ENCODE measurements at regions not wholly inside any gene's neighbourhood (a gene's known extent, or its start where the extent isn't known, plus 50 kb on each side); places are given as distances from the start of the nearest gene placed in this dataset.

DNA sequence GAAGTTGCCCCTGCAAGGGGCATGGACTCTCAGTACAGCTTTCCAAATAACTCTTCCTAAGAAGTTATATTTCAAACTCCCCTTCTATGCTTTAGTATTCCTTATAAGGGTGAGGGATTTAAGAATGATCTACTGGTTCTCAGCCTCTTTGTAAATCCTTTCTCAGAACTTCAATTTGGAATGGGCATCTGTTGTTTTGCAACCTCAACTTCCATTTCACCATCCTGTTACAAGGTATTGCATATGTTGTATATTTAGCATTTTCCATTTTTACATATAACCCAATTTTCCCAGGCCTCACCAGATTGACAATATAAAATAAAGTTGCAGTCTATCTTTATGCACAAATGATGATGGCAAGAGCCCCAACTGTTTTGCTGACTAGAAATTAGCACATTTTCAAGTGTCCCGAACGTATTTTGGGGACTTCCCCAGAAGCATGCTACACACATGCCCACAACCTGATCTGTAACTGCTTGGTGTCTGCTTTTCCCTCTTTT is 154.9 kb upstream of the CARMIL1 start:
- 68 to 93% (median 85%) methylated on average over 2 of the region's 2 CpGs for WGBS, 5 donors
- intact Hi-C loops (cut with DNase I; ENCODE audit: low total_unique reads): no loop called here
- no peak for DNase-seq
- H3K36me3 ChIP-seq: peaks cover 0 to 14% (median 8%) of the 10 kb centered on the region in 4 donors
- H3K27ac ChIP-seq: no peak overlapping the region
- H3K4me1 ChIP-seq: peaks cover 0 to 25% (median 6%) of the 10 kb centered on the region in 4 donors
- no peaks in the 10 kb centered on the region for H3K9me3 ChIP-seq
- no peaks in the 10 kb centered on the region for H3K27me3 ChIP-seq
- TF ChIP-seq POLR2AphosphoS5 (IDR thresholded peaks at IDR 0.05): no peak
- no peak for TF ChIP-seq POLR2A (IDR thresholded peaks at IDR 0.05)
- no peak for TF ChIP-seq CTCF (IDR thresholded peaks at IDR 0.05)
- TF ChIP-seq EP300 (IDR thresholded peaks at IDR 0.05): no peak
- no peak overlapping the region for H3K4me3 ChIP-seq

GRCh38 chr6:25125736-25126135 is 153.4 kb upstream of the CARMIL1 start:
- Histone ChIP-seq H3K4me1 (peaks cover 0 to 28% (median 8%) of the 10 kb centered on the region in 4 donors), H3K9me3 (no peaks in the 10 kb centered on the region), H3K27me3 (no peaks in the 10 kb centered on the region), H3K36me3 (peaks cover 0 to 14% (median 8%) of the 10 kb centered on the region in 4 donors), H3K4me3 (no peak overlapping the region), H3K27ac (no peak overlapping the region)
- TF ChIP-seq CTCF (IDR thresholded peaks at IDR 0.05): no peak
- TF ChIP-seq EP300 (IDR thresholded peaks at IDR 0.05): no peak
- no peak for TF ChIP-seq POLR2A (IDR thresholded peaks at IDR 0.05)
- no peak for TF ChIP-seq POLR2AphosphoS5 (IDR thresholded peaks at IDR 0.05)
- DNase-seq: no peak
- intact Hi-C loops (cut with DNase I; ENCODE audit: low total_unique reads): no loop called here
- WGBS, 5 donors: 82 to 88% (median 84%) methylated on average over 5 of the region's 5 CpGs

- H3K27ac ChIP-seq: no peak overlapping the region
- TF ChIP-seq EP300 (IDR thresholded peaks at IDR 0.05): no peak
- no peak for TF ChIP-seq POLR2A (IDR thresholded peaks at IDR 0.05)
- TF ChIP-seq CTCF (IDR thresholded peaks at IDR 0.05): no peak
- TF ChIP-seq POLR2AphosphoS5 (IDR thresholded peaks at IDR 0.05): no peak
- peaks cover 0 to 14% (median 8%) of the 10 kb centered on the region in 4 donors for H3K36me3 ChIP-seq
- no peak for DNase-seq
- intact Hi-C loops (cut with DNase I; ENCODE audit: low total_unique reads): no loop called here
- no peaks in the 10 kb centered on the region for H3K9me3 ChIP-seq
- H3K4me3 ChIP-seq: no peak overlapping the region
- no peaks in the 10 kb centered on the region for H3K27me3 ChIP-seq
- H3K4me1 ChIP-seq: peaks cover 0 to 21% (median 10%) of the 10 kb centered on the region in 4 donors
- WGBS, 5 donors: 83 to 89% (median 86%) methylated on average over 5 of the region's 5 CpGs
Measured at GRCh38 chr6:25127076-25127837, 151.9 kb upstream of the CARMIL1 start.

DNA sequence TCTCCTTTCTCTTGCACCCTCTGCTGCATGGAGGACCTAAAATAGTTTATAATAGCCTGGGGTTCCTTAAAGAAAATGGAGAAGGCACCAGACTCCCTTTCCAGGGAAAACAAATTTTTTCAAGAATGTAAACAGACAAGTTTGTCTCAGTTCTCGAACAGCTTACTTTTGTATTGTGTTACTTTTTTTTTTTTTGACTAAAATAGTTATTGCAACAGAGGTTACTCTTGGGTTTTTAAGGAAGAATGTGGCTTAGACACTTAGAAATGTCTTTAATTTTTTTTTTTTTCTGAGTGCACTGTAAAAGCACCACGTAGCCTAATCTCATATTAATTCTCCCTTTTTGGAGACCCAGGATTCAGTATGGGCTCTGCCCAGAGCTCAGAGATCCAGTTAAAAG is 148.7 kb upstream of the CARMIL1 start:
- no peak for DNase-seq
- WGBS, 5 donors: 18 to 50% (median 31%) methylated on average over 2 of the region's 2 CpGs

More for the DNA sequence above, 148.7 kb upstream of the CARMIL1 start:
- H3K36me3 ChIP-seq: peaks cover 0 to 13% (median 7%) of the 10 kb centered on the region in 4 donors
- no peaks in the 10 kb centered on the region for H3K27me3 ChIP-seq
- TF ChIP-seq POLR2A (IDR thresholded peaks at IDR 0.05): no peak
- no peak overlapping the region for H3K27ac ChIP-seq
- H3K4me3 ChIP-seq: no peak overlapping the region
- H3K9me3 ChIP-seq: peaks cover 0 to 4% (median 0%) of the 10 kb centered on the region in 4 donors
- H3K4me1 ChIP-seq: peaks cover 0 to 26% (median 4%) of the 10 kb centered on the region in 4 donors
- intact Hi-C loops (cut with DNase I; ENCODE audit: low total_unique reads): loop anchor here (10.0 kb wide), 1 partner anchor 64 kb away; no protein-coding TSS in a partner anchor
